ENCODE measurements at regions not wholly inside any gene's neighbourhood (a gene's known extent, or its start where the extent isn't known, plus 50 kb on each side); places are given as distances from the start of the nearest gene placed in this dataset.

DNA sequence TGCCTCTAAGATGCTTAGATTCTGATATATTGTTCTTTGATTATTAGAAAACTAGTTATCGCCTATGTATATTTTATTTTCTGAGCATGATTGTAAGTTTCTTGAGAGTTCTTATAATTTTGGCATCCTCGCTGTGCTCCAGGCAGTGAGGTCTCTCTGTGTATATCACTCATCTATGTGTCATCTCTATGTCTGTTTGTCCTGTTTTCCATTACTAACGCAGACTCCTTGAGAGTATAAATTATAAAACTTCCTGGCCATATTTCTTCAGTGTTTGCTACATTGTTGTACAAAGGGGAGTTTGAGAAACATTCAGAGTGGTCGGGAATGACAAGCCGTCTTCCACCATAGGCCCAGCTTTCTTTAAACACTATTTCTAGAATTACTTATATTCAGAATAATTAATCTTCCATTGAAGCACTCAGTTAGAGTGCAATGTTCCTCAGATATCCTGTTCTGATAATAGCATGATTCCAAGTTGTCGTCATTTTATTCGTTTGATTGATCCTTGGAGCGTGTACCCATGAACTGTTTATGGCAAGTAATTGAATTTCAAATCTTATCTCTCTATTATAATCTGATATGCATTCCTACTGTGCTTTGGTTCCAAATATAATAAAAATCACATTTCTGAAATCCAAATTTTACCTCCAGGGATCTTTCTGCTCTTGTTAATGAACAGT is 206.6 kb downstream of the BAMBI start:
- no peak overlapping the region for H3K27ac ChIP-seq
- TF ChIP-seq CTCF (IDR thresholded peaks at IDR 0.05) (no peak), POLR2A (IDR thresholded peaks at IDR 0.05) (no peak)
- H3K36me3 ChIP-seq, result no peaks in the 10 kb centered on the region
- peaks cover 0 to 25% (median 13%) of the 10 kb centered on the region in 12 donors for H3K4me1 ChIP-seq
- no peak overlapping the region for H3K4me3 ChIP-seq
- H3K9me3 ChIP-seq, result no peaks in the 10 kb centered on the region
- intact Hi-C loops (cut with DNase I), result loop anchor here in 3 of 10 donors (5.0 to 10.0 kb wide), 3 partner anchors 42 to 209 kb away; partner anchors contain the start of gene BAMBI (in 1 of the 3)
- DNase-seq, result no peak
- 96 to 97% (median 96%) methylated on average over 8 of the region's 8 CpGs for WGBS, 4 donors
- ATAC-seq, result no peak
- H3K27me3 ChIP-seq, result no peaks in the 10 kb centered on the region

DNA sequence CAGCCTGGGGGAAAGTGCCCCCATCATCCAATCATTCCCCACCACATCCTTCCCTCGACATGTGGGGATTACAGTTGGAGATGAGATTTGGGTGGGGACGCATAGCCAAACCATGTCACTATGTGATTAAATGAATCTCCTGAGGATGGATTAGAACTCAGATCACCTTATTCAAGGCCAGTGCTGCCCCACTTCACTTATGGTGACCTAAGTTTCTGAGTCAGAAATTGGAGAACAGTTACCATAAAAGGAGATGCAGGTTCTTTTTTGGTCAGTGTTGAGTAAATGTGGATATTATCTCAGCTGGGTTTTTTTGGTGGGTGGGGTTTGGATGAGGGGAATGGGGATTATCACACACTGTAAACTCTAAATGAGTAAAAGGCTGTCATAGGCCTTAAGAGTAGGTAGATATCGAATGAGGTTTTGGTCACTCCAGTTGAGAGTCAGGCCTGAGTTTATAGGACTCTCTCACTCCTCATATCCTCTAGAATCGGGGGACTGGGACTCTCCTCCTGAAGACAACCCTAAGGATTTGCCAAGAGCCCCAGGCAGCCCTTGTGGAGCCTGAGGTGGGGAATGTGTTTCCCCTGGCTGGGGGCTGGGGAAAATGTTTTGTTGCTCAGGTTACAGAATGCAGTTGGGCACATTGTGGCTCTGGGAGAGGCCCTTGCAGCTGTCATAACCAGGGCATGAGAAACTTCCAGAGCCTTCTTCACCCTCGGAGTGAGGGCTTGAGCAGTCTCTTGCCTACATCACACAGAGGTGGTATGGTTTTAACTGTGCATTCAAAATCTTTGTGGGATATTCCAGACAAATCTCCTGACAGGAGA is 213.0 kb downstream of the BAMBI start:
- DNase-seq (no peak), ATAC-seq (peak in 1 of 4 donors; percentile 34)
- H3K36me3 ChIP-seq, result no peaks in the 10 kb centered on the region
- no peaks in the 10 kb centered on the region for H3K4me1 ChIP-seq
- no peak overlapping the region for H3K27ac ChIP-seq
- intact Hi-C loops (cut with DNase I), result loop anchor here in 2 of 10 donors (5.0 to 10.0 kb wide), 2 partner anchors 92 to 216 kb away; partner anchors contain the start of gene BAMBI (in 1 of the 2)
- no peaks in the 10 kb centered on the region for H3K27me3 ChIP-seq
- H3K4me3 ChIP-seq, result no peak overlapping the region
- TF ChIP-seq POLR2A (IDR thresholded peaks at IDR 0.05) (no peak), CTCF (IDR thresholded peaks at IDR 0.05) (no peak)
- WGBS, 4 donors, result 89 to 93% (median 91%) methylated on average over 5 of the region's 5 CpGs
- no peaks in the 10 kb centered on the region for H3K9me3 ChIP-seq

DNA sequence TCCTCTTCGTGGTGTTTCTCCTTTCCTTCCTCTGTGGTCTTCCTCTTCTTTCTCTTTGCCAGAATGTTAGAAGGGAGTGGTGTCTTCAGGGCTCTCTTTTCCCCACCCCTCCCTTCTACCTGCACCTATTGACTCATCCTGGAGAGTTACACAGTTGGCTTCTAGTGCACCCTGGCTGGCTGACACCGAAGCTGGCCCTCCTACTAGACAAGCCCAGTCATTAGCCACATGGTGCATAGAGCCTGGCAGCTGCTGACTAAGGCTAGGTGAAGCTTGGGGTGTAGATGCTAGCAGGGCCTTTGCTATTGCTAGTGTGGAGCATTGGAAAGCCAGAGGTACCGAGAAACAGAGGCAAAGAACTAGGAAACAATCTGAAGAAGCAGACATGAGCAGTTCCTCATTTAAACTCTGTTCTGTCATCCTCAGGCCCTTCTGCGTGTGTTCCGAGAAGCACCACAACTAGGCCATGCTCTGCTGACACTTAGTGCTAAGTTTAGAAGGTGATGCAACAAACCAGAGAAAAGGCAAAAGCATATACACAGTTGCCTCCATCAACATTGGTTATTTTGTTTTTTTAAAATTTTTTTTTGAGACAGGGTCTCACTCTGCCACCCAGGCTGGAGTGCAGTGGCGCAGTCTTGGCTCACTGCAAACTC is 213.9 kb downstream of the BAMBI start:
- no peaks in the 10 kb centered on the region for H3K36me3 ChIP-seq
- ATAC-seq (peak; percentile 67 to 86 (median 74)), DNase-seq (peak in 1 of 5 donors; percentile 44)
- no peak overlapping the region for H3K4me3 ChIP-seq
- no peaks in the 10 kb centered on the region for H3K9me3 ChIP-seq
- H3K27me3 ChIP-seq, result no peaks in the 10 kb centered on the region
- no peak for TF ChIP-seq CTCF (IDR thresholded peaks at IDR 0.05)
- no peak for TF ChIP-seq POLR2A (IDR thresholded peaks at IDR 0.05)
- intact Hi-C loops (cut with DNase I), result loop anchor here in 2 of 10 donors (5.0 to 10.0 kb wide), 2 partner anchors 91 to 216 kb away; partner anchors contain the start of gene BAMBI (in 1 of the 2)
- 72 to 80% (median 75%) methylated on average over 6 of the region's 6 CpGs for WGBS, 4 donors
- H3K4me1 ChIP-seq, result no peaks in the 10 kb centered on the region
- peak overlapping the region in 2 of 12 donors; percentile 39 to 46 for H3K27ac ChIP-seq

All from heart left ventricle (tissue), 16 donors.